IMR-90 (cell line): ENCODE measurements at regions not wholly inside any gene's neighbourhood (a gene's known extent, or its start where the extent isn't known, plus 50 kb on each side); places are given as distances from the start of the nearest gene placed in this dataset.

Experiments
- ATAC-seq: fragments of 200-7000 bp; cut with Tn5 transposase; 2 replicates; pipeline ENCODE4 v1.9.1; 2020; ENCODE audit warnings: low read depth, mild to moderate bottlenecking, moderate library complexity
- BruUV-seq: library from RNA; stranded (reverse); fragments of 400-500 nt; replicated peaks from 2 replicates; lab custom pipeline; 2021; lab: Mats Ljungman, UMichigan
- CTCF ChIA-PET: fragments of 300-600 bp; formaldehyde crosslinking; extraction: SDS; loops from one replicate; lab custom pipeline; 2021; ENCODE audit warnings: antibody characterized with exemption; lab: Yijun Ruan, JAX
- POLR2A ChIA-PET: fragments of 300-600 bp; sonication (Branson Sonifier 250); formaldehyde crosslinking; loops from one replicate; lab custom pipeline; 2022; ENCODE audit warnings: antibody characterized with exemption; ENCODE audit not compliant: unreplicated experiment; lab: Charles Lee
- DNase-seq: peaks from one replicate; pipeline ENCODE4 v3.0.0; 2013
- H2AFZ ChIP-seq: replicated peaks from 2 replicates; pipeline ENCODE3; 2013; ENCODE audit warnings: low read length, mild to moderate bottlenecking; ENCODE audit not compliant: poor library complexity
- H2AK5ac ChIP-seq: 2 replicates; pipeline ENCODE4 v1.6.1; 2013; ENCODE audit warnings: low read depth, low read length, inconsistent platforms
- H2AK9ac ChIP-seq: replicated peaks from 2 replicates; pipeline ENCODE3; 2013; ENCODE audit warnings: mild to moderate bottlenecking, low read depth, low read length, moderate library complexity; ENCODE audit not compliant: poor library complexity
- H2BK120ac ChIP-seq: 2 replicates; pipeline ENCODE4 v1.6.1; 2013; ENCODE audit warnings: low read depth, low read length, inconsistent platforms
- H2BK15ac ChIP-seq: 3 replicates; pipeline ENCODE4 v1.6.1; 2013; ENCODE audit warnings: low read depth, low read length, inconsistent platforms
- H2BK20ac ChIP-seq: 2 replicates; pipeline ENCODE4 v1.6.1; 2013; ENCODE audit warnings: low read depth, mild to moderate bottlenecking, inconsistent platforms, low read length, moderate library complexity
- H2BK5ac ChIP-seq: 2 replicates; pipeline ENCODE4 v1.6.1; 2013; ENCODE audit warnings: mild to moderate bottlenecking, low read depth, low read length, inconsistent platforms; ENCODE audit not compliant: poor library complexity, severe bottlenecking
- H3K14ac ChIP-seq: replicated peaks from 2 replicates; pipeline ENCODE4 v1.6.1; 2013; ENCODE audit warnings: low read depth, low read length, inconsistent platforms
- H3K18ac ChIP-seq: 2 replicates; pipeline ENCODE4 v1.6.1; 2013; ENCODE audit warnings: low read depth, low read length, control low read depth
- H3K23ac ChIP-seq: 2 replicates; pipeline ENCODE4 v1.6.1; 2013; ENCODE audit warnings: low read depth, low read length, inconsistent platforms
- H3K27ac ChIP-seq: 2 replicates; pipeline ENCODE4 v1.5.1; 2013; ENCODE audit warnings: mild to moderate bottlenecking, control low read depth, low read length; ENCODE audit not compliant: insufficient read depth
- H3K27me3 ChIP-seq: 2 replicates; pipeline ENCODE4 v1.6.1; 2013; ENCODE audit warnings: low read length; ENCODE audit not compliant: control insufficient read depth, insufficient read depth
- H3K36me3 ChIP-seq: 2 replicates; pipeline ENCODE4 v1.6.1; 2013; ENCODE audit warnings: low read length, mixed read lengths; ENCODE audit not compliant: control insufficient read depth, insufficient read depth
- H3K4ac ChIP-seq: 2 replicates; pipeline ENCODE4 v1.6.1; 2013; ENCODE audit warnings: low read depth, low read length, inconsistent platforms
- H3K4me1 ChIP-seq: 2 replicates; pipeline ENCODE4 v1.6.1; 2013; ENCODE audit warnings: low read length, mixed read lengths; ENCODE audit not compliant: control insufficient read depth, insufficient read depth
- H3K4me2 ChIP-seq: 2 replicates; pipeline ENCODE4 v1.6.1; 2013; ENCODE audit warnings: low read depth, mild to moderate bottlenecking, control low read depth, low read length, moderate library complexity
- H3K4me3 ChIP-seq: 2 replicates; pipeline ENCODE4 v1.5.1; 2013; ENCODE audit warnings: low read depth, mild to moderate bottlenecking, control low read depth, low read length, moderate library complexity; ENCODE audit not compliant: insufficient read depth
- H3K56ac ChIP-seq: 2 replicates; pipeline ENCODE4 v1.6.1; 2013; ENCODE audit warnings: low read length, inconsistent platforms; ENCODE audit not compliant: insufficient read depth; ENCODE audit errors: extremely low read depth
- H3K79me1 ChIP-seq, 2 experiments: 2 replicates each; pipeline ENCODE4 v1.6.1; 2013; ENCODE audit warnings: low read length in 2 of 2, inconsistent platforms in 1 of 2, low read depth in 1 of 2
- H3K9ac ChIP-seq: 2 replicates; pipeline ENCODE4 v1.6.1; 2013; ENCODE audit warnings: low read depth, low read length, control low read depth
- H3K9me1 ChIP-seq: 2 replicates; pipeline ENCODE4 v1.6.1; 2013; ENCODE audit warnings: low read length, inconsistent platforms; ENCODE audit not compliant: insufficient read depth
- H3K9me3 ChIP-seq: 2 replicates; pipeline ENCODE4 v1.6.1; 2013; ENCODE audit warnings: low read length; ENCODE audit not compliant: control insufficient read depth, insufficient read depth
- H4K20me1 ChIP-seq: 2 replicates; pipeline ENCODE4 v1.6.1; 2013; ENCODE audit warnings: low read length, inconsistent platforms; ENCODE audit not compliant: insufficient read depth
- H4K5ac ChIP-seq: 2 replicates; pipeline ENCODE4 v1.6.1; 2013; ENCODE audit warnings: mild to moderate bottlenecking, low read depth, low read length, control low read depth
- H4K8ac ChIP-seq, 2 experiments: 2 replicates each; pipeline ENCODE4 v1.6.1; 2013; ENCODE audit warnings: low read depth in 2 of 2, low read length in 2 of 2, control low read depth in 1 of 2, inconsistent platforms in 1 of 2
- H4K91ac ChIP-seq: 2 replicates; pipeline ENCODE4 v1.6.1; 2013; ENCODE audit warnings: low read depth, low read length, inconsistent platforms; ENCODE audit not compliant: insufficient read depth
- BHLHE40 ChIP-seq: fragments of 150-350 bp; IDR thresholded peaks from 2 replicates; pipeline ENCODE4 v1.6.1; 2016; ENCODE audit warnings: mild to moderate bottlenecking, low read depth, low read length
- MAFK ChIP-seq: IDR thresholded peaks from 2 replicates; pipeline ENCODE4 v1.6.1; 2012; ENCODE audit warnings: low read depth, low read length, improper control_type of control experiment
- MXI1 ChIP-seq: IDR thresholded peaks from 2 replicates; pipeline ENCODE4 v1.6.1; 2012; ENCODE audit warnings: low read depth, mild to moderate bottlenecking, low read length, moderate library complexity, borderline replicate concordance
- WGBS, 2 experiments: methylation state at CpG; one replicate each; pipeline versions ENCODE4 v1.1.5 to v1.1.7; 2013; ENCODE audit warnings: missing lambda C conversion rate in 2 of 2; ENCODE audit not compliant: insufficient read length in 1 of 2; ENCODE audit errors: extremely low coverage in 2 of 2; 5-methylcytosine and 5-hydroxymethylcytosine counted together
- dilution Hi-C: fragments of 300-500 bp; cut with HindIII; formaldehyde crosslinking; loops from one replicate; pipeline ENCODE4 v1.14.3; 2018; ENCODE audit warnings: low sequenced_read_pairs; ENCODE audit not compliant: unreplicated experiment
- in situ Hi-C: fragments of 300-500 bp; cut with MboI; formaldehyde crosslinking; loops from 3 replicates; pipeline ENCODE4 v1.14.3; 2019; ENCODE audit warnings: low sequenced_read_pairs, inconsistent platforms, mixed read lengths
- intact Hi-C: fragments of 100-400 bp; cut with micrococcal nuclease; formaldehyde crosslinking; loops from 2 replicates; pipeline ENCODE4 v1.10.0; 2022

- CTCF ChIA-PET, result interaction anchor here (1.2 kb wide), 1 partner anchor 14 kb away, joined by 3 read pairs; no protein-coding TSS in a partner anchor
- no CpG with 5 or more reads among the region's 7 CpGs for WGBS, 2 experiments
These were observed 664.0 kb upstream of the ARGLU1 start for GRCh38 chr13:107231944-107232343.

More at GRCh38 chr13:107231944-107232343, 664.0 kb upstream of the ARGLU1 start:
- TF ChIP-seq MAFK (no peak), BHLHE40 (no peak), MXI1 (no peak)
- intact Hi-C loops, result no loop called here
- Histone ChIP-seq H3K18ac (no peak overlapping the region), H3K4me3 (no peak overlapping the region), H3K4me2 (no peak overlapping the region), H3K9me3 (no peaks in the 10 kb centered on the region), H4K20me1 (no peaks in the 10 kb centered on the region), H4K5ac (no peak overlapping the region), H3K79me1 (peaks cover 5 to 18% of the 10 kb centered on the region in 2 experiments), H2BK20ac (no peak overlapping the region), H2AK5ac (no peak overlapping the region), H4K91ac (no peak overlapping the region), H3K9ac (no peak overlapping the region), H3K9me1 (peaks cover 3% of the 10 kb centered on the region; the same call in 1 of the 2 replicates), H2BK5ac (no peak overlapping the region), H3K27me3 (no peaks in the 10 kb centered on the region), H3K56ac (no peak overlapping the region), H3K27ac (no peak overlapping the region), H3K36me3 (no peaks in the 10 kb centered on the region), H3K4me1 (no peaks in the 10 kb centered on the region), H2AK9ac (no peak overlapping the region), H2BK120ac (no peak overlapping the region), H2BK15ac (no peak overlapping the region), H3K23ac (no peak overlapping the region), H3K4ac (no peak overlapping the region), H4K8ac (no peak overlapping the region), H3K14ac (no peak overlapping the region), H2AFZ (no peak overlapping the region)
- dilution Hi-C loops, result no loop called here
- ATAC-seq (no peak), DNase-seq (no peak)
- BruUV-seq, result no TSS peak
- in situ Hi-C loops, result no loop called here
- POLR2A ChIA-PET, result no interaction called here
